ENCODE measurements at regions not wholly inside any gene's neighbourhood (a gene's known extent, or its start where the extent isn't known, plus 50 kb on each side); places are given as distances from the start of the nearest gene placed in this dataset.

- TF ChIP-seq GABPA (IDR thresholded peaks at IDR 0.05 in 1 of 2, conservative IDR thresholded peaks at IDR 0.05 in 1 of 2) (no peak), MAX (IDR thresholded peaks at IDR 0.05) (no peak), CTCF (IDR thresholded peaks at IDR 0.05; ENCODE audit: low read depth, low read length, missing input control) (no peak), TAF1 (conservative IDR thresholded peaks at IDR 0.05) (no peak), ZBTB33 (IDR thresholded peaks at IDR 0.05) (no peak), HNF4A (conservative IDR thresholded peaks at IDR 0.05) (no peak), REST (IDR thresholded peaks at IDR 0.05) (no peak)
- TF ChIP-seq, protein P1, sequence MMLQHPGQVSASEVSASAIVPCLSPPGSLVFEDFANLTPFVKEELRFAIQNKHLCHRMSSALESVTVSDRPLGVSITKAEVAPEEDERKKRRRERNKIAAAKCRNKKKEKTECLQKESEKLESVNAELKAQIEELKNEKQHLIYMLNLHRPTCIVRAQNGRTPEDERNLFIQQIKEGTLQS (IDR thresholded peaks at IDR 0.05): no peak
Measured at GRCh38 chr22:22059291-22060002, 76.9 kb upstream of the TOP3B start.
